Activated CD8-positive, alpha-beta T cell treated with anti-CD3 and anti-CD28 coated beads for 36 hours (primary cell): ENCODE measurements at regions not wholly inside any gene's neighbourhood (a gene's known extent, or its start where the extent isn't known, plus 50 kb on each side); places are given as distances from the start of the nearest gene placed in this dataset.
A peak's percentile ranks its signal among the peaks of the same experiment; 100 is the strongest.

Experiments
- ATAC-seq: fragments of 200-7000 bp; cut with Tn5 transposase; one replicate; pipeline ENCODE4 v1.10.0; 2021; ENCODE audit warnings: mild to moderate bottlenecking, moderate library complexity
- CTCF ChIA-PET: fragments of 350-600 bp; sonication (Branson Sonifier 250); formaldehyde crosslinking; loops from one replicate; lab custom pipeline; 2021; ENCODE audit warnings: antibody characterized with exemption; lab: Charles Lee
- POLR2A ChIA-PET: fragments of 350-600 bp; sonication (Branson Sonifier 250); formaldehyde crosslinking; loops from one replicate; lab custom pipeline; 2021; ENCODE audit warnings: antibody characterized with exemption; lab: Charles Lee
- DNase-seq: peaks from one replicate; pipeline ENCODE4 v3.0.0-alpha.2; 2020
- H3K27ac Mint-ChIP-seq: one replicate; pipeline ENCODE4 v1.8.0; 2021; ENCODE audit warnings: mild to moderate bottlenecking, mixed read lengths
- H3K27me3 Mint-ChIP-seq: one replicate; pipeline ENCODE4 v1.8.0; 2021; ENCODE audit warnings: mixed read lengths
- H3K36me3 Mint-ChIP-seq: one replicate; pipeline ENCODE4 v1.8.0; 2021; ENCODE audit warnings: low read depth, mixed read lengths
- H3K4me1 Mint-ChIP-seq: one replicate; pipeline ENCODE4 v1.8.0; 2021; ENCODE audit warnings: low read depth, mixed read lengths
- H3K4me3 Mint-ChIP-seq: one replicate; pipeline ENCODE4 v1.8.0; 2021; ENCODE audit warnings: mild to moderate bottlenecking, moderate library complexity, mixed read lengths
- H3K9me3 Mint-ChIP-seq: one replicate; pipeline ENCODE4 v1.8.0; 2021; ENCODE audit warnings: mixed read lengths
- CTCF ChIP-seq: fragments of 200-600 bp; IDR thresholded peaks from one replicate; pipeline ENCODE4 v1.8.0; 2022; ENCODE audit warnings: antibody characterized with exemption, mild to moderate bottlenecking
- intact Hi-C: fragments of 100-400 bp; cut with micrococcal nuclease; formaldehyde crosslinking; loops from one replicate; pipeline ENCODE4 v1.10.0; 2022

- H3K36me3 Mint-ChIP-seq, result peaks cover 9% of the 10 kb centered on the region
- no peak for TF ChIP-seq CTCF
- H3K27me3 Mint-ChIP-seq, result peaks cover 22% of the 10 kb centered on the region
- H3K4me1 Mint-ChIP-seq, result peaks cover 19% of the 10 kb centered on the region
- DNase-seq (no peak), ATAC-seq (no peak)
- POLR2A ChIA-PET, result interaction anchor here (0.6 to 1.0 kb wide), 2 partner anchors 99 to 208 kb away, joined by 3 read pairs; no protein-coding TSS in a partner anchor
- CTCF ChIA-PET, result interaction anchor here (0.8 to 3.3 kb wide), 7 partner anchors 10 to 461 kb away, joined by 3 to 27 read pairs (median 4); no protein-coding TSS in a partner anchor
- peak overlapping the region; percentile 53 for H3K27ac Mint-ChIP-seq
- H3K9me3 Mint-ChIP-seq, result no peaks in the 10 kb centered on the region
- peak overlapping the region; percentile 86 for H3K4me3 Mint-ChIP-seq
- intact Hi-C loops, result no loop called here
Measured at GRCh38 chr21:31560479-31560878, 99.0 kb upstream of the SOD1 start.

- no peaks in the 10 kb centered on the region for H3K9me3 Mint-ChIP-seq
- peak overlapping the region; percentile 91 for H3K27ac Mint-ChIP-seq
- POLR2A ChIA-PET, result interaction anchor here (0.6 to 1.5 kb wide), 12 partner anchors 24 to 427 kb away, joined by 3 to 4 read pairs (median 3); no protein-coding TSS in a partner anchor
- peaks cover 28% of the 10 kb centered on the region for H3K4me1 Mint-ChIP-seq
- H3K4me3 Mint-ChIP-seq, result peak overlapping the region; percentile 86
- ATAC-seq (peak; percentile 85), DNase-seq (peak; percentile 97)
- CTCF ChIA-PET, result interaction anchor here (0.7 to 2.9 kb wide), 27 partner anchors 11 to 461 kb away, joined by 3 to 27 read pairs (median 4); no protein-coding TSS in a partner anchor
- peaks cover 24% of the 10 kb centered on the region for H3K27me3 Mint-ChIP-seq
- peaks cover 9% of the 10 kb centered on the region for H3K36me3 Mint-ChIP-seq
- intact Hi-C loops, result loop anchor here (5.0 to 10.0 kb wide), 2 partner anchors 135 to 217 kb away; partner anchors contain the start of gene TIAM1
- TF ChIP-seq CTCF, result no peak
Measured at GRCh38 chr21:31559368-31560119, 99.9 kb upstream of the SOD1 start.

- H3K27me3 Mint-ChIP-seq, result peaks cover 26% of the 10 kb centered on the region
- ATAC-seq (peak; percentile 85), DNase-seq (peak; percentile 93)
- peak overlapping the region; percentile 86 for H3K4me3 Mint-ChIP-seq
- ChIA-PET CTCF (interaction anchor here (0.7 to 2.9 kb wide), 25 partner anchors 11 to 458 kb away, joined by 3 to 27 read pairs (median 4); no protein-coding TSS in a partner anchor), POLR2A (interaction anchor here (0.6 to 1.5 kb wide), 11 partner anchors 24 to 427 kb away, joined by 3 to 4 read pairs (median 3); no protein-coding TSS in a partner anchor)
- peak; percentile 27 for TF ChIP-seq CTCF
- H3K4me1 Mint-ChIP-seq, result peaks cover 34% of the 10 kb centered on the region
- H3K9me3 Mint-ChIP-seq, result no peaks in the 10 kb centered on the region
- intact Hi-C loops, result loop anchor here (5.0 to 10.0 kb wide), 2 partner anchors 134 to 217 kb away; partner anchors contain the start of gene TIAM1
- peaks cover 9% of the 10 kb centered on the region for H3K36me3 Mint-ChIP-seq
- no peak overlapping the region for H3K27ac Mint-ChIP-seq
Measured at GRCh38 chr21:31558962-31559367, 100.5 kb upstream of the SOD1 start.

- Mint-ChIP-seq H3K27ac (no peak overlapping the region), H3K27me3 (peaks cover 30% of the 10 kb centered on the region), H3K36me3 (peaks cover 9% of the 10 kb centered on the region), H3K4me3 (peak overlapping the region; percentile 79), H3K9me3 (no peaks in the 10 kb centered on the region), H3K4me1 (peaks cover 40% of the 10 kb centered on the region)
- intact Hi-C loops, result loop anchor here (5.0 to 10.0 kb wide), 2 partner anchors 134 to 216 kb away; partner anchors contain the start of gene TIAM1
- TF ChIP-seq CTCF, result no peak
- ChIA-PET POLR2A (interaction anchor here (0.8 to 1.5 kb wide), 8 partner anchors 102 to 426 kb away, joined by 3 to 4 read pairs (median 3); partner anchors contain the start of gene TIAM1), CTCF (interaction anchor here (0.7 to 2.9 kb wide), 23 partner anchors 11 to 457 kb away, joined by 3 to 27 read pairs (median 5); no protein-coding TSS in a partner anchor)
- DNase-seq (peak; percentile 53), ATAC-seq (no peak)
Measured at GRCh38 chr21:31558189-31558961, 101.1 kb upstream of the SOD1 start.
